NCI-H524 treated with DMSO at 0.1 percent for 48 hours (cell line): ENCODE measurements at regions not wholly inside any gene's neighbourhood (a gene's known extent, or its start where the extent isn't known, plus 50 kb on each side); places are given as distances from the start of the nearest gene placed in this dataset.

Source experiments
- DNase-seq: peaks from one replicate; lab custom pipeline; 2025; lab: John Stamatoyannopoulos, UW

DNA sequence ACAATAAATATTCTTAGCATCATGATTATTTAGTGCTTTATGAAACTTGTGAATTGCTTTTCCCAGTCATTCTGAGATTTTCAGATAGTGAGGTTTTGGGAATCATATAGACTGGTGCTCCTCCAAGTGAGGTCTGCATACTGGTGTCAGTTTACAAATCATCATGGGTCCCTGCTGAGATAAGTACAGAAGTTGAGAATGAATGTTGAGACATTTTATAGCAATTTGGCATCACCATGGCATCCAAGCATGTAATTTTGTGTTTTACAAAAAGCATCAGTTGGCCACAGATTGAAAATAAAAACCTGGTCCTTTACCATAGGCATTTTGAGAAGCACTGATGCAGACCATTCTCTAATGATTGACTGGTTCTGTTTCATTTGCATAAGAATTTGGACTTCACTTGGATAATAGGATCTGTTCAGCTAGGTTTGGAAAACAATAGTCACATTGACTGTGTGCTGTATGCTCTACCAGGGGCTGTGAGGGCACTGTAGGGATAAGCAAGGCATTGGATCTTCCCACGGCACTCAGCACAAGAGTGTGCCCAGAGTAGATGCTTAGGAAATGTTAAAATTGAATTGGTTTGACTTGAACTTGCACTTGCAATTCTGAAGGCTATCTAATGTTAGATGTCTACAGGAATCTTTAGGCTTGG lies 79.0 kb upstream of the JUN start:
- DNase-seq = no peak

DNA sequence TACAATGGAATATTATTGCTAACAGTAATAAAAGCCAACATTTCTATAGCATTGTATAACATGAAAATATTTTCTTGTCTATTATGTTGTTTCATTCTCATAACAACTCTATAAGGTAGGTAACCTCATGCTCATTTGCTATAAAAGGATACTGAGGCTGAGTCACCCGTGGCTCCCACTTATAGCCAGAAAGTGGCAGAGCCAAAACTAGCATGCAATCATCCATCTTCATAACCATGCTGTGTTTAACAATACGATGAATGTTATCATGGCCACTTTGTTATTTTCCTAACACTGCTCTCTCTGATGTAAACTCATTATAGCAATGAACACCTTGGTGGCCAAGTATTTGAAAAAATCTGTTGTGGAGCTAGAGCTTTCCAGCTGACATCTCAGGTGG lies 80.8 kb upstream of the JUN start:
- DNase-seq = no peak

DNA sequence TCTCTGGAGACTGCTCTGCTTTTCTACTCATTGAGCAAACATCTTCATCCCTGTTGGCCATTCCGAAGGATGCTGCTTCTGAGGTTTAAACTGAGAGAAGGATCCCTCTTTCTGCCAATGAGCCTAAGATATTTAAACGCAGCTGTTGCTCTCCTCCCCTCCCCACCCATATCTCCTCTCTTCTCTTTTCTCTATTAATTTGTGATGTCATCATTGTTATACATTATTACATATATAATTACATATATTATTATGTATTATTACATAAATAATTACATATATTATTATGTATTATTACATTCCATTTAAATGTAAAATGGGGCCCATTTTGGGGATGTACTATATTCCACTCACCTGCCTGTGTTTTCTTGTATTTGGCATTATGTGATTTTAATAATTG lies 82.7 kb upstream of the JUN start:
- DNase-seq = no peak

DNA sequence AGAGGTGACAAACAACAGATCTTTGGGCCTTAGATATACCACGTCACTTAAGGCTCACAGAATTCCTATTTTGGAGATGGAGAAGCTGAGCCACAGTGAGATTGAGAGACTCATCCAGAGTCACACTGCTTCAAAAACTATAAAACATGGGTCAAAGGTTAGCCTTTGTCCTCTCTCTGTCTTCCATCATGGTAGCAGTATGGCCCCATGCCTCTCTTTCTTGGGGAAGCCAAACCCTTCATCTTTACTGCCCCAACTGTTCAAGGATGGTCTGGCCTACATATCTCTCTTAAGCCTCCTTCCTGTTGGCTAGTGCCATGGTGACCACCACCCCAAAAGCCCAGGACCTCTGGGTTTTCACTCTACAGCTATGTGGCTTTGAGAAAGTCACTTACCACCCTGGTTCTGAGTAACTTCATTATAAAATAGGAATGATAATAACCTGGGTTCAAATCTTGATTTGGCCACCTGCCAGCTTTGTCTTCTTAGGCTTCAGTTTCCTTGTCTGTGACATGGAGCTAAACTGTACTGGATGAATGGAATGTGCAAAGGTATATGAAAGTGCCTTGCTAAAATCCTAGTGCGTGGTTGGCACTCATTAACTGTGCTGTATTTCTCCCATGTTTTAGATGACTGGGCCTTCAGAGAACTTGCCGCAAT lies 85.9 kb upstream of the JUN start:
- no peak for DNase-seq

DNA sequence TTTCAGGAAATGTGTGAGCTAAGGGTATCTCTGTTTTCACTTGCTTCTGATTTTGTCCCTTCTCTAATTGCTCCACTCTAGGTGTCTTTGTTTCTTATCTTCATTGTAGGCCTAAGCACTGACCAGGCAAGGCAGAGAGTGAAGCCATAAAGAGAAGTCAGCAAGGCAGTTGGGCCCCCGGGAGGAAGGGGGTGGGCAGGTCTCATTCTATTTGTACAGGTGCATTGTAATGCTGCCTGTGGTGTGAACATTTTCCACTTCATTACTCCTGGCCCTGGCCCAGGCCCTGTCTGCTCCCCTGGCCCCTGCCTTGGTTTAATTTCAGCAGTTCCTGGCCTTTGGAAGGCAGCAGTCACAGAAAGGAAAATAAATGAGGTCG lies 86.4 kb upstream of the JUN start:
- DNase-seq = no peak

DNA sequence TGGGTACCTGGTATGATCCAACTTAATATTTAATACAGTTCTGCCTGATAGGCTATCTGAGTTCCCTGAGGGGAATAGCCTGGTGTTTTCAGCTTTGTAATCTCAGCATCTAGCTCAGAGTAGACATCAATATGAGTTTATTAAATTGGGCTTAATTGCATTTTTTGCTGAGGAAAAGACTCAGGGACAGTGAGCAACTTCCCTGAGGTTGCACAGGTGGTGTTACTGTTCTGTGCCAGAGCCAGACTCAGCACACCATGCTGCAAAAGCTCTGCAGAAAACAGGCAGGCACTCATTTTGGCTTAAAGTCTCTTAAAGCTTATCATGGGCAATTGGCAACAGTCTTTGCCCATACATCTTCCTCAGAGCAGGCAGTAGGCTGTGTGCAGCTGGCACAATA lies 90.5 kb upstream of the JUN start:
- DNase-seq = no peak

DNA sequence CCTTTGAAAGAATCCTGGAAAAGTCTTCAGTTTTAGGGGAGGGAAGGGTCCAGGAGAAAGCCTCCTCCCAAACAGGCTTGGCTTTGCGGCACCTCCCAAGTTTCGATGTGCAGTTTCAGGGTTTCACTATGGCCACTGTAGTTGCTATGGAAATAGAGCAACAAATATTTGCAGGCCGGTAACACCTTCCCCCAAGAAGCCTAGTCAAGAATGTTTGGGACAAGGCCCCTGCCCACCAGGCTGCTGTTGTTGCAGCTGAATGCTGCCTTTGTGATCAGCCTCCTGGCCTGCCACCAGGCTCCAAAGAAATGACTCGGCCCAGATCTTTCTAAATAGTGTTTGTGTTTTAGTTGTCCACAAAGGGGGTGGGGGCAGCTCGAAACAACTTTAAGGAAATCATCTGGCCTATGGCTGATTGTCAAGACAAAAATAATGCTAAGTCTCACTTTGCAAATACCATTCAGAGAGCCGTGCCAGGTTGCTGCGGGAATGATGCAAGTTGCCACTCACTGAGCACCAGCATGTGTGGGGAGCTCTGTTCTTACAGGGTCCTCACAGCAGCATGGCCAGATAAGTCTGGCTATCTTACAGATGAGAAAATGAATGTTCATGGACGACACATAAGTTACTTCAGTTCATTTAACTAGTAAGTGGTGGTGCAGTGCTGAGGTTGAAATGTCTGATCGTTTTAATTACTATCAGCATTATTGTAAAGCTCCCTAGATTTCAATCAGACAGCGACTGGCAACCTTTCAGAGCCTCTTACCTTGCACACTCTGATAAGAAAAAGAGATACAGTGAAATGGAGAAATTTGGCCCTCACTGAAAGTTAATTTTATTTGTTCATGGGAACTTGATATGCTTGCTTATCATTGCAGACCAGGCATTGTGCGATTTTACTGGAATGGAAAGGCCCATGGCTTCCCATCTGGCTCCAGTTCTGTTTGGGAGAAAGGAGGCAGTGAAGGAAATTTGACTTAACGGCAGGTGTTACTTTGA lies 91.2 kb upstream of the JUN start:
- no peak for DNase-seq

DNA sequence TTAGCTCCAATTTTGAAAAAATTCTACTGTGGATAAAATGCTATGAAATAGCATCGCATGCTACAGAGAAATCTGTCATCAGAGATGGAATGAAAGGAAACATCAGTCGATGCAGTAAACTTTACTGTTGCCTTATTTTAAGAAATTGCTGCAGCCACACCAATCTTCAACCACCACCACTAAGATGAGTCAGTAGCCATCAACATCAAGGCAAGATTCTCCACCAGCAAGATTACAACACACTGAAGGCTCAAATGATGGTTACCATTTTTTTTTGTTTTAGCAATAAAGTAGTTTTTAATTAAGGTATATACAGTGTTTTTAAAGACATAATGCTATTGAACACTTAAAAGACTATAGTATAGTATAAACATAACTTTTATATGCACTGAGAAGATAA lies 95.6 kb upstream of the JUN start:
- DNase-seq = no peak

DNA sequence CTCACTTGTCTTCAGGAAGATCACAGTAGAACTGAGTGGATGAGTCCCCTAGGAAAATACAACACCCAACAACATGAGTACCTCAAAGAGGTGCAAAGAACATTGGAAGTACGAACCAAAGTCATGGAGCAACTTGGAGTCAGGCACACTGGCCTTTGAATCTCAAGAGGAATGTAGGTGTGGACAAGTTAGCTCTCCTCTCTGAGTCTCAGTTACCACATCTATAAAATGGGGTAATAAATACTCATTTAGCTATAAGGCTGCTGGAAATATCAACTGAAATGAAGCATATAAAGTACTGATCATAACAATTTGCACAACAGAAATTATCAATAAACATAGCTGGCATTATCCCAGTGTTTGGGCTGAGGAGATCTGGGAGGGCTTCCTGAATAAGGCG lies 96.7 kb upstream of the JUN start:
- DNase-seq = no peak

DNA sequence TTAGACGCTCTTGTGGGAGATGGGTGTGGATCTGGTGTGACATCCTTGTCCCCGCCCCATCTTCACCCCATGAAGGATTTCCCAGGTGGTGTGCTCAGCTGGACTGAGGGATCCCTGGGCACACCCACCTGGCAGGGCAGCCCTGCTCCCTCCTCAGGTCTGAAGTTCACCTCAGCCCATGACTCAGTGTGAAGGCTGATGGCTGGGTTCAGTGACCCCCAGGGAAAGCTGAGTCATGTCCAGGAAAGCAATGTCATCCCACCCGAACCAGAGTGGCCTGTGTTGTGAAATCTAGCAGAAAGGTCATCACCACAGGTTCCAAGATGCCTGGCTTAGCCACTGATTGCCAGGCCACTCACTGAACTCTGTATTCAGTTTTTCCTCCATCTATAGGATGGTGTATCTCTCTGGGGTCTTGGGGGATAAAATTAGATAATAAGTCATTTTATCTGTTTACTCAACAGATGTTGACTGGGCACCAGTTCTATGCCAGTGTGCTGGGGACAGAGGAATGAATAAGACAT lies 97.7 kb upstream of the JUN start:
- DNase-seq = no peak

DNA sequence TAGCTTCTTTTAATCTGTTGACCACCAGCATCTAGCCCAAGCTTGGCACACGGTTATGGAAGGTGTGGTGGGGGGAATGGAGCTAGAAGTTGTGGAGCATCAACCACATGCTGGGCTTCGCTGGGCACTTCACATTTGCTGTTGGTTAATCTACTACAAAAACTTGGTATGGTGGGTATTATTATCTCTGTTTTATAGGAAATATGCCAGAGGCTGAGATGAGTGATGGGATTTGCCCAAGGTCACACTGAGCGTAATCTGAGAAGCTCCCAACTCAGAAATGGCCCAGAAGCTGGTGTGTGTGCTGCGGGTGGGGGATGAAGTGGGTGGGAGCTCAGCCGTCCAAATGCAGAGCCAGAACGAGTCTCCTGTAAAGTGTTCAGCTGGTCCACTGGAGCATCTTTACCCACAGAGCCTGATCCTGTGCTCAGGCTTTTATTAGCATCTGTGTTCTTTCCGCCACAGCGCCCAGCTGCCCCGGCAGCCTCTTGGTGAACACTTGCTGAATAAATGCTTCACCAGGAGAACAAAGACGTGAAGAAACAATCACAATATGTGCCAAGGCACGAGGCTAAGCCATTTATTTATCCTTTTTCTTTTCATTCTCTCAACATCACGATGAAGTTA lies 98.6 kb upstream of the JUN start:
- DNase-seq = peak; percentile 46

DNA sequence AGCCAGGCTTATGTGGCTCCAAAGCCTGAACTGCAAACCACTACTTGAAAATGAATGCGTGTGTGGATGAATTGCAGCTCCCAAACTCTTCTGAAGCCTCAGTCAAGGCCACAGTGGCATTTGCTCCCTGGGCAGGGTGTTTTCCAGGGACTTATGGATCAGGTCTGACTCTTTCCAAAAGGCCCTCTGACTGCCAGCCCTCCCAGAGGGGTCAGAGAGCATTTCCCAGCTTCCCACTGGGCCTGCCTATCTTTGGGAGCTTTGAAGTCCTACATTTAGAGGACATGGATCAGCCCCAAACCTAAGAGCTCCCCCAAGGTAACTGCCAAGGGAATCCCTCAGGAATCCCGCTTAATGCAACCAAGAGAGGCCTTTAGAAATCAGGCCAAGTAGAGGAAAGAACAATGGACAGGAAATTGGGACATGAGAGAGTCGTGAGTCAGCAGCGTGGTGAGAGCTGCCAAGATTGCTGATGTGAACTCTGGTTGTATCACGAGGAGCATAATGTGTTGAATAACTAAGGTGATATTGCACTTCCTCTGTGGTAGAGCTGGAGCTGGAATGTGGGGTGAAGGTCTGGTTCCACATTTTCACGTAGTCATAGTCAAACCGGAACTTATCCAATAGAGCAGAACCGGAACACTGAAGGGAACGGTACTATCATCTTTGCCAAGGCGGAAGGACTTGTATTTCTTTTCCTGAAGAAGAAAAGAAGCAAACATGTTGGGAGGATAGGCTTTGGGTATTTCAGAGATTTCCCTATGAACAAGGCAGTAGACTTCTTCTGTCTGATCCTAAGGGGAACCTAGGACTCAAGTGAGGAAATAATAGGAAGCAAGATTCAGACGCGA lies 99.4 kb upstream of the JUN start:
- no peak for DNase-seq

DNA sequence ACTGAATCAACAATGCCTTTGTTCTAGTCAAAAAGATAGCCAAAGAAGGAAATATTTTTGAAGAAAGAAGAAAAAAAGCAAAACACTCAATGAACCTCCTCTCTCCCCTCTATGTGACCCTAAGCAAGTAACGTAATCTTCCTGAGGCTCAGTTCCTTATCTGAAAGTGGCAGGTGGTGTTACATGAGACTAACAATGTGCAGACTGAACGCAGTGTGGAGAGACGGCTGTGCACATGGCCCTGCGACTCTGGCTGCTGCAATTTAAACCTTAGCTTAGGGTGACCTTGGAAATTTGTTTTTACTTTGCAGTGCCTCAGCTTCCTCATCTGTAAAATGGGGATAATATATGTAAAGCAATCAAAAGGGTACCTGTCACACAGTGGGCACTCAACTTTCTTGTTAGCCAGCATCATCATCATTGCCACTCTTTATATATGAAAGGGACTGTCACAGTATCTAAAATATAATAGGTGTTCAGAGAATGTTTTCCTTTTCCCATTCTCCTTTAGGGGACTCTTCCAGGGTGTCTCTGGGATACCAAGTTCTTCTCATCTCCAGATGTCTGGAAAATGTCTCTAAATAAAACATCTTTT lies 100.1 kb upstream of the JUN start:
- peak; percentile 20 for DNase-seq

DNA sequence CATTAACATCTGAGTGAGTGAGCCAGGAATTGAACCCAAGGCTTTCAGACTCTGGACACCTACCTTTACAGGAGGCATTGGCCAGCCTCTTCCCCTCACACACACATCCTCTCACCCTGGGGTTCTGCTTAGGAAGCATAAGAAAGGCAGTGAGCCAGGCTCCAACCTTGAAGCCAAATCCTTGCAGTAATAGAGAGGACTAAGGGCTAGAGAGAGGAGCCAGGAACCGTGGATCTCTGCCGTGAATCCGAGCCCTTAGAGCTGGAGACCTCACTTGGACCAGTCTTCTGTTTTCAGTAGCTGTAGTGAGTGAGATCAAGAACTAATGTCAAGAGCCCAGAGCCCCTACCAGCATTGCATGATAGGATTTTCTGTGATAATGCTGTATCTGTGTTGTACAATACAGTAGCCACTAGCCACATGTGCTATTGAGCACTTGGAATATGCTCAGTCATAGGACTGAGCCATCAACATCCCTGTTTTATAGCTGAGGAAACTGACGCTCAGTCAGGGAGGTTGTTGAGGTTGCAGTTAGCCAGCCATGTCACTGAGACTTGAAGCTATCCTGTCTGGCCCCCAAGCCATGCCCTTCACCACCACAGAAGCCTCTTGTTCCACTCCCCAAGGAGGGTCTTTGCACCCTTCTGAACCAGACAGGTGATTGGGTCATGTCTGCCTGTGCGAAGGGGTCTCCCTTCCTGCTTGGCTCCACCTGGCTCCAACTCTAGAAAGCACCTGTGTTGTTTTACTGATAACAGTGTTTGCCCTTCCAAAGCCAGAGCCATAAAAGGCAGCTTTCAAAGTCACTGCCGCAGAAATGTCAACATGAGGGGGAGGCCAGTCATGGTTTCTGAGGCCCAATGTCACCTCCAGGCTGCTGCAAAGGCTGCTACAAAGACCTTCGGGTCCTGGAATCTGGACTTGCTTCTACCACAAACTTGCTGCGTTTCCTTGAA lies 101.1 kb upstream of the JUN start:
- DNase-seq = no peak

DNA sequence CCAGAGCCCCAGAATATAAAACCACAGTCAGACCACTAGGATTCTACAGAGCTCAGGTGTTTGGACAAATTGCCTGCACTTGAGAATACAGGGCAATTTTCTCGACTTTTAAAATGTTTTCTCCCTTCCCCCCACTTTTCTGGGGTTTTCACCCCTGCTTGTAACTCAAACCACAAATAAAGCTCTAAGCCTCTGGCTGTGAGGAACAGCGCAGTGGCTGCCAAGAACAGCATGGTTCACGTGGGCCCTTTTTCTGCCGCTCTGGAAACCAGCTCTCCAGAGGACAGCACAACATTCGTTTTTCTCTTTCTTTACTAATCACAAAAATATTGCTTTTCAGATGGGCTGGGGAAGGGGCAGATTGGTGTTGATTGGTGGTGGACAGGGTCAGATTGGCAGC lies 102.2 kb upstream of the JUN start:
- no peak for DNase-seq

DNA sequence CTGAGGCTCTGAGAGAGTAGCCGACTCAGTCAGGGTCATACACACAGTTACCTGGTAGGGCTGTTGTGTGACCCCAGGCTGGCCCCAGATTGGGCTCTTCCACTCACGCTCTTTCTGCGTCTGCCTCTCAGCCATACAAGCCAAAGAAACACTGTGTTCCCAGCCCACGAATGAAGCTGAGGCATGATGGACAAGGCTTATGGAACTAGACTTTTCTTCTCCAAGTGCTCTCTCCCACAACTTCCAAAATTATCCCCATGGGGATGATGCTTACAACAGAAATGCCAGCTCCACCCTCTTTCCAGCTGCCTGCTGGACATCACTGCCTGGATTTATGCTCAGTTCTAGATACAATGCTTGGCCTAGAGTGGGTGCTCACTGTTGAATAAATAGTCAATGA lies 102.8 kb upstream of the JUN start:
- no peak for DNase-seq

DNA sequence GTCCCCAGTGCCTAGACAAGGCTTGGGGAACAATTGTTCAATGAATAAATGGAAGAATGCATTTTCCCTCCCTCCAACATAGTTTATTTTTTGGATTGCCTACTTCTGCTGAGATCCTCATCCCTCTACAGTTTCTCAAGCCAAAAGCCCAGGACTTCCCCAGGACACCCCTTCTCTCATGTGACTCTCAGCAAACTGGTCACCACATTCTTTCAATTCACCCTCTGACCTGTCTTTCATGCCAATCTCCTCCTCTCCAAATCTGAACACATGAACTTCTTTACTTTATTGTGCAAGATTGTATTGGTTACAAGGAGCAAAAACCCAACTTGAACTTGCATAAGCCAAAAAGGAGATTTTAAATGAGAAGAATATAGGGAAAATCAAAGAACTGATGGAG lies 103.2 kb upstream of the JUN start:
- DNase-seq = no peak

DNA sequence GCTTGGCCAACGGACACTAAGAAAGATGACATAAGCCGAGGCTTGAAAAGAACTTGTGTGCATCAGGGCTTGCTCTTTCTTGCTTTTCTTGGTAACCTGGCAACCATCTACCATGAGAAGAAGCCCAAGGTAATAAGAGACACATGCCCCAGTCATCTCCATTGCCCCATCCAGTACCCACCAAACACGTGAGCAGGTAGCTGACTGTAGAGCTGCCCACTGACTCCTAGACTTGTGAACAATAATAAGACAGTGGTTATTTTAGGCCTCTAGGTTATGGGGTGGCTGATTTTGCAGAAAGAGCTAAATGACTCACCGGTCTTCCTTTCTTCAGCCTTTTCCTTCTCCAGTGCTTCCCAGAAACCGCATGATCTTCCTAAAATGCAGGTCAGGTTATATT lies 105.0 kb upstream of the JUN start:
- no peak for DNase-seq

DNA sequence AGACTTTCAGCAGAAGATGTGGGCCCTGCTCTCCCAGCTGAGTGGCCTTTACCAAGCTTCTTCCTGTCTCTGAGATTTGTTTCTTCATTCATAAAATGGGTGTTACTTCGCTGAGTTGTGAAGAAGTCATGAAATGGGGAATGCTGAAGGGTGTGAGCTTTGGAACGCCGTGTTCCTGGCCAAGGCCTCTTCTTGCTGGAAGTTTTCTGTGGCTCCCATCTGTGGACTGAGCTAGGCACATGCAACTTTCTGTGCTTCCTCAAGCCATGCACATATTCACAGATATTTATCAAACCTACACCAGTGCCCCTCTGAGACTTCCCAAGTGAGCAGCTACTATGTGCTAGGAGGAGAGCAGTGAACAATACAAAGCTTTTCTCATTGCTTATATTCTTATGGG lies 106.3 kb upstream of the JUN start:
- no peak for DNase-seq

DNA sequence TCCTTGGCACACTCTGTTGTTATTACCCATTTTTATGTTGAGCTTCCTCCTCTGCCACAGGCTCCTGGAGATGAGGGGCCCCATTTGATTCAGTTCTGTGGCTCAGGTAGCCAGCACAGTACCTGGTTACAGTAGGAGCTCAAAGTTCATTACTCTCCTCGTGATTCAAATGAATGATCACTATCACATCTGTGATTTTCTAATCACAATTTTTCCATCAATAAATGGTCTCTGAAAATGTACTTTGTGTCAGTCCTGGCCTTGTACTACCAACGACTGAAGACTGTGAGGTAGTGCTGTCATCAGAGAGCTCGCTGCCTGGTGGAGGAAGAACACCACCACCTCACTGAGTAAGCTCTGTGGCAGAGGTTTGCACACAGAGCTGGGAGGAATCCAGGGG lies 106.8 kb upstream of the JUN start:
- DNase-seq = no peak
